Keratinocyte (primary cell): ENCODE measurements at regions not wholly inside any gene's neighbourhood (a gene's known extent, or its start where the extent isn't known, plus 50 kb on each side); places are given as distances from the start of the nearest gene placed in this dataset.
"Not testable (repeated sequence)": the region's sequence is repeated elsewhere in the genome, so short reads cannot be mapped to it uniquely, and the experiment has no call there.

Experiments
- DNase-seq: peaks from one replicate; pipeline ENCODE4 v3.0.0-alpha.2; 2011; ENCODE audit warnings: low read depth, missing footprints, low spot score
- FAIRE-seq: peaks from 2 replicates; lab custom pipeline; 2011; peaks lifted over from hg19 to GRCh38; lab: Jason Lieb, UNC
- H2AFZ ChIP-seq: 2 replicates; pipeline ENCODE4 v1.6.0; 2012; ENCODE audit warnings: low read length, control low read depth, inconsistent platforms; ENCODE audit not compliant: control insufficient read depth
- H3K27ac ChIP-seq: 2 replicates; pipeline ENCODE4 v1.5.1; 2011; ENCODE audit warnings: low read length; ENCODE audit not compliant: control insufficient read depth, insufficient read depth
- H3K27me3 ChIP-seq: 3 replicates; pipeline ENCODE4 v1.6.0; 2011; ENCODE audit warnings: low read length; ENCODE audit not compliant: control insufficient read depth, insufficient read depth; ENCODE audit errors: extremely low read depth
- H3K36me3 ChIP-seq, 2 experiments: 2 replicates in 1 of 2; 3 replicates in 1 of 2; pipeline ENCODE4 v1.5.1; 2011; ENCODE audit warnings: low read length in 2 of 2, mild to moderate bottlenecking in 1 of 2; ENCODE audit not compliant: control insufficient read depth in 2 of 2, insufficient read depth in 2 of 2; ENCODE audit errors: extremely low read depth in 1 of 2
- H3K4me1 ChIP-seq: 3 replicates; pipeline ENCODE4 v1.5.1; 2011; ENCODE audit warnings: low read length; ENCODE audit not compliant: control insufficient read depth, insufficient read depth; ENCODE audit errors: extremely low read depth
- H3K4me2 ChIP-seq: 3 replicates; pipeline ENCODE4 v1.6.0; 2011; ENCODE audit warnings: low read depth, low read length; ENCODE audit not compliant: control insufficient read depth, insufficient read depth; ENCODE audit errors: extremely low read depth
- H3K4me3 ChIP-seq, 3 experiments: fragments of 200-600 bp in 1 of 3; sonication (generic) in 1 of 3; 2 replicates in 2 of 3; 3 replicates in 1 of 3; pipeline ENCODE4 v1.5.1; 2011 to 2016; ENCODE audit warnings: low read length in 3 of 3, mild to moderate bottlenecking in 3 of 3, control low read depth in 2 of 3, inconsistent platforms in 1 of 3, low read depth in 1 of 3, mixed read lengths in 1 of 3, mixed run types in 1 of 3, moderate library complexity in 1 of 3; ENCODE audit not compliant: control insufficient read depth in 2 of 3, insufficient read depth in 2 of 3; ENCODE audit errors: extremely low read depth in 1 of 3
- H3K79me2 ChIP-seq: 2 replicates; pipeline ENCODE4 v1.6.0; 2012; ENCODE audit warnings: low read length; ENCODE audit not compliant: control insufficient read depth, insufficient read depth
- H3K9ac ChIP-seq: 3 replicates; pipeline ENCODE4 v1.6.0; 2011; ENCODE audit warnings: low read length; ENCODE audit not compliant: control insufficient read depth, insufficient read depth; ENCODE audit errors: extremely low read depth
- H3K9me1 ChIP-seq: 3 replicates; pipeline ENCODE4 v1.6.0; 2011; ENCODE audit warnings: low read length; ENCODE audit not compliant: control insufficient read depth, insufficient read depth; ENCODE audit errors: extremely low read depth
- H3K9me3 ChIP-seq: 2 replicates; pipeline ENCODE4 v1.5.1; 2012; ENCODE audit warnings: low read depth, low read length; ENCODE audit not compliant: control insufficient read depth
- H4K20me1 ChIP-seq: 3 replicates; pipeline ENCODE4 v1.6.0; 2011; ENCODE audit warnings: low read length; ENCODE audit not compliant: control insufficient read depth, insufficient read depth; ENCODE audit errors: extremely low read depth
- dilution Hi-C: fragments of 300-500 bp; cut with MboI; formaldehyde crosslinking; loops from one replicate; pipeline ENCODE4 v1.7.0; 2020; ENCODE audit warnings: low sequenced_read_pairs; ENCODE audit not compliant: extremely low pct_ligation_motif_present

- H3K9ac ChIP-seq, H3K9me3 ChIP-seq, H3K27ac ChIP-seq, H3K4me2 ChIP-seq, H2AFZ ChIP-seq, H3K27me3 ChIP-seq, dilution Hi-C loops, FAIRE-seq, DNase-seq, H4K20me1 ChIP-seq, H3K9me1 ChIP-seq, H3K36me3 ChIP-seq, H3K4me3 ChIP-seq, H3K79me2 ChIP-seq, H3K4me1 ChIP-seq: not testable (repeated sequence)
These were observed 69.4 kb upstream of the KIF2A start for GRCh38 chr5:62236593-62236992.

GRCh38 chr5:62237944-62238343 lies 68.1 kb upstream of the KIF2A start:
- dilution Hi-C loops, H3K27me3 ChIP-seq, H3K9me3 ChIP-seq, H3K4me2 ChIP-seq, H3K9me1 ChIP-seq, H3K9ac ChIP-seq, H3K36me3 ChIP-seq, H3K79me2 ChIP-seq, DNase-seq, H2AFZ ChIP-seq, H4K20me1 ChIP-seq, FAIRE-seq, H3K4me1 ChIP-seq, H3K4me3 ChIP-seq, H3K27ac ChIP-seq: not testable (repeated sequence)

- H2AFZ ChIP-seq, H3K27me3 ChIP-seq, H3K9ac ChIP-seq, H4K20me1 ChIP-seq, FAIRE-seq, dilution Hi-C loops, DNase-seq, H3K79me2 ChIP-seq, H3K9me1 ChIP-seq, H3K4me3 ChIP-seq, H3K27ac ChIP-seq, H3K9me3 ChIP-seq, H3K36me3 ChIP-seq, H3K4me2 ChIP-seq, H3K4me1 ChIP-seq: not testable (repeated sequence)
These were observed 67.4 kb upstream of the KIF2A start for GRCh38 chr5:62238584-62238983.

GRCh38 chr5:62240494-62240893 lies 65.5 kb upstream of the KIF2A start:
- H3K27me3 ChIP-seq, H3K79me2 ChIP-seq, H2AFZ ChIP-seq, dilution Hi-C loops, H3K27ac ChIP-seq, H3K9me1 ChIP-seq, FAIRE-seq, DNase-seq, H3K4me2 ChIP-seq, H3K4me3 ChIP-seq, H3K9me3 ChIP-seq, H3K36me3 ChIP-seq, H4K20me1 ChIP-seq, H3K4me1 ChIP-seq, H3K9ac ChIP-seq: not testable (repeated sequence)

GRCh38 chr5:62242000-62242399 lies 64.0 kb upstream of the KIF2A start:
- H3K9me3 ChIP-seq, H3K4me2 ChIP-seq, H3K36me3 ChIP-seq, H3K4me3 ChIP-seq, H3K79me2 ChIP-seq, dilution Hi-C loops, H3K27ac ChIP-seq, H3K4me1 ChIP-seq, FAIRE-seq, H4K20me1 ChIP-seq, H3K27me3 ChIP-seq, H3K9me1 ChIP-seq, H3K9ac ChIP-seq, DNase-seq, H2AFZ ChIP-seq: not testable (repeated sequence)
